Gastroesophageal sphincter (tissue), 3 donors: ENCODE measurements at regions not wholly inside any gene's neighbourhood (a gene's known extent, or its start where the extent isn't known, plus 50 kb on each side); places are given as distances from the start of the nearest gene placed in this dataset.

ENCODE experiments used
- CTCF ChIP-seq, 4 experiments: fragments of 200-600 bp in 2 of 4; fragments of 450-650 bp in 2 of 4; sonication (generic) in 1 of 4; IDR thresholded peaks; one replicate each; pipeline ENCODE4 v1.5.1; 2017 to 2019; ENCODE audit warnings: antibody characterized with exemption in 4 of 4, mild to moderate bottlenecking in 2 of 4, moderate library complexity in 2 of 4
- POLR2A ChIP-seq, 2 donors: fragments of 450-650 bp; IDR thresholded peaks; one replicate each; pipeline ENCODE4 v1.6.1; 2017; ENCODE audit warnings: antibody characterized with exemption in 2 of 2, mild to moderate bottlenecking in 2 of 2, moderate library complexity in 1 of 2
- POLR2AphosphoS5 ChIP-seq: sonication (generic); formaldehyde crosslinking; IDR thresholded peaks from one replicate; pipeline ENCODE4 v1.6.1; 2017; ENCODE audit warnings: antibody characterized with exemption

DNA sequence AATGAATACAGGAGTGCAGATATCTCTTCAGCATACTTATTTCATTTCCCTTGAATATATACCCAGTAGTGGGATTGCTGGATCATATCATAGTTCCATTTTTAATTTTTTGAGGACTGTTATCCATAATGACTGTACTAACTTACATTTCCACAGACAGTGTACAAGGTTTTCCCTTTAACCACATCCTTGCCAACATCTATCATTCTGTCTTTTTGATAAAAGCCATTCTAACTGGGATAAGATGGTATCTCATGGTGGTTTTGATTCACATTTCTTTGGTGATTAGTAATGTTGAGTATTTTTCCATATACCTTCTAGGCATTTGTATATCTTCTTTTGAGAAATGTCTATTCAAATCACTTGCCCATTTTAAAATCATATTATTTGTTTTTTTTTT lies 325.2 kb downstream of the CYP26B1 start:
- no peak for TF ChIP-seq POLR2AphosphoS5
- no peak for TF ChIP-seq POLR2A (IDR thresholded peaks at IDR 0.05)
- TF ChIP-seq CTCF (IDR thresholded peaks at IDR 0.05): no peak
